ENCODE measurements at regions not wholly inside any gene's neighbourhood (a gene's known extent, or its start where the extent isn't known, plus 50 kb on each side); places are given as distances from the start of the nearest gene placed in this dataset.

DNA sequence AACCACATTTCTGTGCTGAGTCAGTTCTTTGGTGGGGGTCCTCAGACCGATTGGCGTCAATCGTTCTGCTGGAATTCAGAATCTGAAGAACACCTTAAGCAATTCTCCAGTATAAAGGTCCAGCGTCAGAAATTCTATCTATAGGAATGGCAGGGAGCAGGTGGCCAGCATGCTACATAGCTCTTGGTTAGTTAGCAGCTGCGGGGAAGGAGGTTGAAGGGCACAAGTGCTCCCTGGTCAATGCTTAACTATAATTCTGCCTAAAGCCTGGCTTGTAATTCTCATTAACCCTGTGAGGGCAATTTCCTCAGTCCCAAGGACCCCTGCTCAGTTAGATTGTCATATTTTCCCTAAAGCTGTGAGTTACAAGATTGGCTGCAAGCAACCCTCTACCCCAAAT lies 54.3 kb upstream of the GALNT2 start:
- H3K4me3 ChIP-seq (ENCODE audit: insufficient read depth, low read depth, low read length): no peak overlapping the region
- H3K27me3 ChIP-seq (ENCODE audit: control insufficient read depth, insufficient read depth, low read length): no peaks in the 10 kb centered on the region
- no peak for DNase-seq
- no peaks in the 10 kb centered on the region for H3K36me3 ChIP-seq (replicated peaks; ENCODE audit: control insufficient read depth, insufficient read depth, low read length)

DNA sequence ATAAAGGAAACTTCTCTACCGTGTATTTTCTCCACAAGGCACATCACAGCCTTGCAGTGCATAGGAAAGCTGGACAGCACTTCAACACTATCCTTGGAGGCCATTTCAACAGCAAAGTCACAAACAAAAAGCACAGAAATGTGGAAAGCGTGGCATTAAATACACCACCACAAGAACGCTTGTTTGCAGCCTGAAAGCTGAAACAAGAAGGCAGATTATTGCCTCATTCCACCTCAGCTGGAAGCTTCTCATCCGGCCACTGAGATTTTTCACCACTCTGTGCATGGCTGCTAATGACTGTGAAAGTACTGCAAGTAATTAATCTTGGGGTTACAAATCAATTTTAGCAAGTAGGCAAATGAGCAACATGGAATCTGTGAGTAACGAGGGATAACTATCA lies 50.9 kb upstream of the GALNT2 start:
- no peak for DNase-seq
- Histone ChIP-seq H3K4me3 (ENCODE audit: insufficient read depth, low read depth, low read length) (no peak overlapping the region), H3K27me3 (ENCODE audit: control insufficient read depth, insufficient read depth, low read length) (no peaks in the 10 kb centered on the region; the same call in 1 of the 2 replicates), H3K36me3 (replicated peaks; ENCODE audit: control insufficient read depth, insufficient read depth, low read length) (no peaks in the 10 kb centered on the region)

All from H7 (cell line).